MM.1S (cell line): ENCODE measurements at regions not wholly inside any gene's neighbourhood (a gene's known extent, or its start where the extent isn't known, plus 50 kb on each side); places are given as distances from the start of the nearest gene placed in this dataset.

Experiments used
- CTCF ChIP-seq: fragments of 300-600 bp; sonication (generic); IDR thresholded peaks from 2 replicates; pipeline ENCODE4 v1.5.1; 2016; ENCODE audit warnings: antibody characterized with exemption, low read length, mixed read lengths
- EZH2 ChIP-seq: fragments of 300-600 bp; sonication (generic); optimal IDR thresholded peaks from 2 replicates; pipeline ENCODE3; 2017; ENCODE audit warnings: low read depth, mild to moderate bottlenecking, antibody characterized with exemption, low read length, mixed read lengths
- EZH2phosphoT487 ChIP-seq: fragments of 300-600 bp; sonication (generic); IDR thresholded peaks from 2 replicates; pipeline ENCODE4 v1.6.1; 2018; ENCODE audit warnings: antibody characterized with exemption, low read length

- TF ChIP-seq CTCF (peak; percentile 95), EZH2phosphoT487 (no peak), EZH2 (no peak)
Measured at GRCh38 chr6:110039364-110039980, 61.4 kb downstream of the GPR6 start.
